Suppressor macrophage treated with lipopolysaccharide for 4 hours (primary cell): ENCODE measurements at regions not wholly inside any gene's neighbourhood (a gene's known extent, or its start where the extent isn't known, plus 50 kb on each side); places are given as distances from the start of the nearest gene placed in this dataset.

ENCODE experiments used
- DNase-seq: peaks from one replicate; pipeline ENCODE4 v3.0.0-alpha.2; 2020

- DNase-seq: no peak
Observed at GRCh38 chr1:69171248-69171647, 396.5 kb upstream of the LRRC7 start.

GRCh38 chr1:69172003-69173000 lies 395.4 kb upstream of the LRRC7 start:
- DNase-seq: peak; percentile 7

- no peak for DNase-seq
Observed at GRCh38 chr1:69175053-69175452, 392.7 kb upstream of the LRRC7 start.

GRCh38 chr1:69180358-69180757 lies 387.4 kb upstream of the LRRC7 start:
- no peak for DNase-seq

GRCh38 chr1:69185378-69185777 lies 382.3 kb upstream of the LRRC7 start:
- DNase-seq: no peak

- no peak for DNase-seq
Observed at GRCh38 chr1:69191335-69191734, 376.4 kb upstream of the LRRC7 start.

- no peak for DNase-seq
Observed at GRCh38 chr1:69195136-69195535, 372.6 kb upstream of the LRRC7 start.

GRCh38 chr1:69196071-69196470 lies 371.7 kb upstream of the LRRC7 start:
- no peak for DNase-seq

- no peak for DNase-seq
Observed at GRCh38 chr1:69197816-69198215, 369.9 kb upstream of the LRRC7 start.

GRCh38 chr1:69201716-69202115 lies 366.0 kb upstream of the LRRC7 start:
- no peak for DNase-seq

- no peak for DNase-seq
Observed at GRCh38 chr1:69203166-69203565, 364.6 kb upstream of the LRRC7 start.

GRCh38 chr1:69213644-69214043 lies 354.1 kb upstream of the LRRC7 start:
- no peak for DNase-seq

GRCh38 chr1:69215883-69216282 lies 351.8 kb upstream of the LRRC7 start:
- no peak for DNase-seq

GRCh38 chr1:69220672-69221071 lies 347.1 kb upstream of the LRRC7 start:
- no peak for DNase-seq

GRCh38 chr1:69221524-69221923 lies 346.2 kb upstream of the LRRC7 start:
- DNase-seq: no peak

- no peak for DNase-seq
Observed at GRCh38 chr1:69223156-69223555, 344.6 kb upstream of the LRRC7 start.

- no peak for DNase-seq
Observed at GRCh38 chr1:69228501-69228900, 339.2 kb upstream of the LRRC7 start.

- DNase-seq: no peak
Observed at GRCh38 chr1:69230208-69230607, 337.5 kb upstream of the LRRC7 start.

GRCh38 chr1:69233463-69233862 lies 334.3 kb upstream of the LRRC7 start:
- no peak for DNase-seq

GRCh38 chr1:69244211-69244610 lies 323.5 kb upstream of the LRRC7 start:
- DNase-seq: no peak

GRCh38 chr1:69246109-69246508 lies 321.6 kb upstream of the LRRC7 start:
- DNase-seq: no peak

GRCh38 chr1:69246710-69247109 lies 321.0 kb upstream of the LRRC7 start:
- no peak for DNase-seq

- no peak for DNase-seq
Observed at GRCh38 chr1:69252696-69253095, 315.0 kb upstream of the LRRC7 start.

GRCh38 chr1:69256036-69256435 lies 311.7 kb upstream of the LRRC7 start:
- no peak for DNase-seq

GRCh38 chr1:69258842-69259241 lies 308.9 kb upstream of the LRRC7 start:
- no peak for DNase-seq
